HepG2 (cell line): ENCODE measurements at regions not wholly inside any gene's neighbourhood (a gene's known extent, or its start where the extent isn't known, plus 50 kb on each side); places are given as distances from the start of the nearest gene placed in this dataset.
A peak's percentile ranks its signal among the peaks of the same experiment; 100 is the strongest.

ENCODE experiments used
- ATAC-seq: fragments of 200-7000 bp; cut with Tn5 transposase; 3 replicates; pipeline ENCODE4 v1.9.1; 2020; ENCODE audit warnings: mild to moderate bottlenecking, moderate library complexity
- BruUV-seq: library from RNA; stranded (reverse); fragments of 400-500 nt; replicated peaks from 2 replicates; lab custom pipeline; 2021; lab: Mats Ljungman, UMichigan
- CTCF ChIA-PET: fragments of 300-600 bp; formaldehyde crosslinking; extraction: SDS; loops from one replicate; lab custom pipeline; 2021; ENCODE audit warnings: low total read pairs, inconsistent platforms, low intra/inter-chr PET ratio; lab: Yijun Ruan, JAX
- POLR2A ChIA-PET: fragments of 350-600 bp; sonication (Branson Sonifier 250); formaldehyde crosslinking; loops from one replicate; lab custom pipeline; 2020; ENCODE audit warnings: antibody characterized with exemption, inconsistent platforms; lab: Yijun Ruan, JAX
- DNase-seq: peaks from one replicate; pipeline ENCODE4 v3.0.0-alpha.2; 2015; ENCODE audit warnings: low spot score
- FAIRE-seq: peaks from 3 replicates; lab custom pipeline; 2011; peaks lifted over from hg19 to GRCh38; lab: Jason Lieb, UNC
- H2AFZ ChIP-seq: one replicate; pipeline ENCODE4 v1.6.1; 2011; ENCODE audit warnings: low read length, inconsistent platforms
- H3K27ac ChIP-seq: fragments of 300-600 bp; 3 replicates; pipeline ENCODE4 v1.8.0; 2011; ENCODE audit warnings: mixed run types, mild to moderate bottlenecking, mixed read lengths, low read length, inconsistent platforms; ENCODE audit not compliant: insufficient read depth; ENCODE audit errors: extremely low read length
- H3K27me3 ChIP-seq, 2 experiments: fragments of 200-600 bp in 1 of 2; 2 replicates in 1 of 2; 3 replicates in 1 of 2; pipeline versions ENCODE4 v1.6.0 to v1.8.0; 2011; ENCODE audit warnings: low read length in 2 of 2, mild to moderate bottlenecking in 2 of 2, moderate library complexity in 2 of 2, inconsistent platforms in 1 of 2; ENCODE audit not compliant: insufficient read depth in 2 of 2, control insufficient read depth in 1 of 2
- H3K36me3 ChIP-seq, 2 experiments: fragments of 200-600 bp in 1 of 2; replicated peaks in 1 of 2; 2 replicates in 1 of 2; 3 replicates in 1 of 2; pipeline versions ENCODE4 v1.5.1 to v1.8.0; 2011; ENCODE audit warnings: low read length in 2 of 2, inconsistent platforms in 1 of 2; ENCODE audit not compliant: insufficient read depth in 2 of 2, control insufficient read depth in 1 of 2
- H3K4me1 ChIP-seq: 2 replicates; pipeline ENCODE4 v1.5.1; 2012; ENCODE audit warnings: low read length, inconsistent platforms; ENCODE audit not compliant: insufficient read depth
- H3K4me2 ChIP-seq: 2 replicates; pipeline ENCODE4 v1.6.0; 2011; ENCODE audit warnings: low read depth, low read length, inconsistent platforms
- H3K4me3 ChIP-seq, 3 experiments: fragments of 200-600 bp in 1 of 3; sonication (generic), shearing (Covaris generic) in 1 of 3; replicated peaks in 1 of 3; 2 replicates each; pipeline ENCODE4 v1.5.1; 2011 to 2016; ENCODE audit warnings: low read length in 3 of 3, inconsistent platforms in 2 of 3, low read depth in 2 of 3, mild to moderate bottlenecking in 2 of 3, control low read depth in 1 of 3, mixed read lengths in 1 of 3; ENCODE audit not compliant: insufficient read depth in 1 of 3
- H3K79me2 ChIP-seq: one replicate; pipeline ENCODE4 v1.6.1; 2011; ENCODE audit warnings: low read length, inconsistent platforms; ENCODE audit not compliant: insufficient read depth
- H3K9ac ChIP-seq: 2 replicates; pipeline ENCODE4 v1.6.0; 2011; ENCODE audit warnings: mild to moderate bottlenecking, low read depth, low read length, inconsistent platforms; ENCODE audit not compliant: insufficient read depth
- H3K9me3 ChIP-seq: 2 replicates; pipeline ENCODE4 v1.5.1; 2012; ENCODE audit warnings: mild to moderate bottlenecking, low read length
- H4K20me1 ChIP-seq: 2 replicates; pipeline ENCODE4 v1.6.0; 2011; ENCODE audit warnings: inconsistent platforms, mild to moderate bottlenecking, low read length, moderate library complexity; ENCODE audit not compliant: insufficient read depth
- CHD4 ChIP-seq: fragments of 200-600 bp; sonication (generic); IDR thresholded peaks from 2 replicates; pipeline ENCODE4 v1.7.0; 2017; ENCODE audit warnings: mild to moderate bottlenecking, low read length, borderline replicate concordance
- FOXK1 ChIP-seq: sonication (generic); formaldehyde crosslinking; IDR thresholded peaks from 2 replicates; pipeline ENCODE4 v1.4.0; 2020; ENCODE audit warnings: low read depth, missing genetic modification reagents, borderline replicate concordance
- GFI1 ChIP-seq: sonication (generic); formaldehyde crosslinking; IDR thresholded peaks from 2 replicates; pipeline ENCODE4 v1.5.0; 2020; ENCODE audit warnings: missing genetic modification reagents, mild to moderate bottlenecking, borderline replicate concordance
- NFATC3 ChIP-seq: sonication (generic); formaldehyde crosslinking; IDR thresholded peaks from 2 replicates; pipeline ENCODE4 v1.5.1; 2020; ENCODE audit warnings: mild to moderate bottlenecking, missing genetic modification reagents
- WGBS: methylation state at CpG from one replicate; pipeline ENCODE4 v1.1.6; 2017; ENCODE audit warnings: low lambda C conversion rate; 5-methylcytosine and 5-hydroxymethylcytosine counted together
- in situ Hi-C: cut with HindIII; loops from 2 replicates; pipeline ENCODE4 v1.10.0; 2017; ENCODE audit warnings: low pct_unique_long_range_greater_than_20kb; ENCODE audit not compliant: extremely low pct_ligation_motif_present
- intact Hi-C: fragments of 100-400 bp; cut with micrococcal nuclease; formaldehyde crosslinking; loops from one replicate; pipeline ENCODE4 v1.10.0; 2022; ENCODE audit not compliant: unreplicated experiment

- BruUV-seq, result no TSS peak
- Histone ChIP-seq H3K36me3 (no peaks in the 10 kb centered on the region), H3K27ac (no peak overlapping the region), H4K20me1 (no peaks in the 10 kb centered on the region), H3K9ac (no peak overlapping the region), H3K9me3 (no peaks in the 10 kb centered on the region), H3K4me2 (no peak overlapping the region), H2AFZ (no peak overlapping the region), H3K27me3 (peaks cover 0 to 5% of the 10 kb centered on the region in 2 experiments; a peak in 1 of 5 replicates), H3K79me2 (no peaks in the 10 kb centered on the region), H3K4me1 (no peaks in the 10 kb centered on the region), H3K4me3 (no peak overlapping the region)
- intact Hi-C loops (no loop called here), in situ Hi-C loops (no loop called here)
- no peak for FAIRE-seq
- TF ChIP-seq CHD4, result no peak
- ChIA-PET POLR2A (no interaction called here), CTCF (no interaction called here)
- no peak for DNase-seq
- WGBS, result 15% methylated on average over 6 of the region's 22 CpGs
- peak; percentile 31; the same call in 2 of the 3 replicates for ATAC-seq
Observed at GRCh38 chr1:195948123-195948895, 659.9 kb downstream of the KCNT2 start.

GRCh38 chr1:195946500-195946899 lies 661.7 kb downstream of the KCNT2 start:
- no peak overlapping the region for H3K4me2 ChIP-seq
- intact Hi-C loops, result no loop called here
- no peaks in the 10 kb centered on the region for H3K4me1 ChIP-seq
- no peaks in the 10 kb centered on the region for H3K36me3 ChIP-seq
- no peak overlapping the region for H3K4me3 ChIP-seq
- in situ Hi-C loops, result no loop called here
- DNase-seq, result no peak
- no peak overlapping the region for H3K27ac ChIP-seq
- no peaks in the 10 kb centered on the region for H3K9me3 ChIP-seq
- CTCF ChIA-PET, result no interaction called here
- H4K20me1 ChIP-seq, result no peaks in the 10 kb centered on the region
- H3K79me2 ChIP-seq, result no peaks in the 10 kb centered on the region
- FAIRE-seq, result no peak
- no peak overlapping the region for H2AFZ ChIP-seq
- no TSS peak for BruUV-seq
- no peak overlapping the region for H3K9ac ChIP-seq
- no peak for TF ChIP-seq NFATC3 (CRISPR knock-in tag)
- TF ChIP-seq FOXK1, result no peak
- TF ChIP-seq GFI1 (CRISPR knock-in tag), result no peak
- peaks cover 0 to 5% of the 10 kb centered on the region in 2 experiments; a peak in 1 of 5 replicates for H3K27me3 ChIP-seq
- WGBS, result 3% methylated on average over 4 of the region's 4 CpGs
- no peak for ATAC-seq
- POLR2A ChIA-PET, result no interaction called here
